Spleen (tissue), 7 donors: ENCODE measurements at regions not wholly inside any gene's neighbourhood (a gene's known extent, or its start where the extent isn't known, plus 50 kb on each side); places are given as distances from the start of the nearest gene placed in this dataset.

Source experiments
- CTCF ChIP-seq, 11 experiments: fragments of 200-600 bp in 7 of 11; fragments of 450-650 bp in 4 of 11; sonication (generic) in 4 of 11; IDR thresholded peaks in 8 of 11; conservative IDR thresholded peaks in 3 of 11; 1 replicate in 7 of 11; 2 replicates in 4 of 11; pipeline versions ENCODE4 v1.4.0 to v1.8.0; 2016 to 2021; ENCODE audit warnings: antibody characterized with exemption in 11 of 11, inconsistent platforms in 4 of 11, mild to moderate bottlenecking in 1 of 11
- POLR2A ChIP-seq, 3 donors: fragments of 450-650 bp; IDR thresholded peaks; one replicate each; pipeline ENCODE4 v1.5.1; 2017; ENCODE audit warnings: antibody characterized with exemption in 3 of 3, mild to moderate bottlenecking in 1 of 3
- POLR2AphosphoS5 ChIP-seq, 3 donors: sonication (generic); formaldehyde crosslinking; IDR thresholded peaks; one replicate each; pipeline ENCODE4 v1.5.1; 2017; ENCODE audit warnings: antibody characterized with exemption in 3 of 3
- donor health status: DM: no; HTN: no; CAD: no; lungs with moderate emphysema.
- donor health status: DM: no; HTN: no; CAD: no.
- donor health status: DM: no; HTN: no; CAD: no.

- TF ChIP-seq POLR2A (IDR thresholded peaks at IDR 0.05): no peak
- no peak for TF ChIP-seq CTCF (IDR thresholded peaks at IDR 0.05 in 8 of 11, conservative IDR thresholded peaks at IDR 0.05 in 3 of 11)
- no peak for TF ChIP-seq POLR2AphosphoS5 (IDR thresholded peaks at IDR 0.05)
Observed at GRCh38 chr4:65167719-65168118, 502.6 kb downstream of the EPHA5 start.
